ENCODE measurements at regions not wholly inside any gene's neighbourhood (a gene's known extent, or its start where the extent isn't known, plus 50 kb on each side); places are given as distances from the start of the nearest gene placed in this dataset.

DNA sequence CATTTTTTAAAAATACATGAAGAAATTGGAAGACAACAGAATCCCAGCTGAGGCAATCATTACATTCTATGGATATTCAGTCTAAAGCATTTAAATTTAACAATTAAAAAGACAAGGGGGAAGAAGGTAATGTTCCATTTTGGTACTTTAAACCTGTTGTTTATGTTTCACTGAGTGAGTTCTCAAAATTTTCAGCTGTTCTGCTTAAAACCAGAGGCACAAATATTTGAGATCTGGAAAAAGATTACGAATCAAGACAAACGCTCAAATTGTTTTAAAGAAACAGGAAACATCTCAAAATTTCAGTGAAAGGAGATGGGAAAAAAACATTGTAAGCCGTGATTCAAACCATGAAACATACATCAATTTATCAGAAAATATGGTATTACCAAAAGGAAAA, 656.2 kb upstream of the CHAC2 start:
- no peak for DNase-seq (ENCODE audit: low spot score)

- DNase-seq (ENCODE audit: low spot score) = no peak
Measured at GRCh38 chr2:53111004-53111403, 656.6 kb upstream of the CHAC2 start.

- no peak for DNase-seq (ENCODE audit: low spot score)
Measured at GRCh38 chr2:53108246-53108645, 659.4 kb upstream of the CHAC2 start.

DNA sequence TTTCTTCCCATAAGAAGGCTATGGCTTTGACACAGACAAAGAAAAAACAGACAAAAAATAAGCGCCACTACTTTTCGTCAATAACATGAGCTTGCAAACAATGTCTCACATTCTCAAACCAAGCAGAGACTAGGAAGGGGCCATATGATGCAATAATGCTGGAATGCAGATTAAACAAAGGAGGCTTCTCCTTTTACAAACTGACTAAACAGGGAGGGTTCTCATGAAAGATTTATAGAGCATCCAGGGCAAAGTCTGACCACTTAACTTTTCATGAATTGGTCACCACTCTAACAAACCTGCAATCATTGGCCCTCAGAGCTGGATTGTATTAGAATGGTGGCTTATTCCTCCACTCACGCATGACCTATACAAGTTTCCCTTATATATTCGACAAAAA, 663.3 kb upstream of the CHAC2 start:
- peak; percentile 91 for DNase-seq (ENCODE audit: low spot score)

DNA sequence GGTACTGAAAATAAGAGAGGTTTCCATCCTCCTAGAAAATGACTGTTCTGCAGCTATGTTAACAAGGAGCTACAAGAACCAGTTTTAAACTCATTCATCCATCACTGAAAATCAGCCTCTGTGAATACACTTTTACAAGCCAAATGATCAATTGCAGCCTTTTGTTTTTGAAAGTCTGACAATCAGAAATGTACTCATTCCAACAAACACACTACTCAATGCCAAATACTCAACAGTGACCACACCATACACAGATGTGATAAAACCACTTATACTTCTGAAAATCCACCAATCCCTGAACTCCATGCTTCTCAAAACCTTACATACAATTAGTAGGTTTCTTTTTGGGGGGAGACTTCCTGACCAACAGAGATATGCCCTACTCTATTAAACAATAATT, 663.9 kb upstream of the CHAC2 start:
- peak; percentile 4 for DNase-seq (ENCODE audit: low spot score)

- DNase-seq (ENCODE audit: low spot score) = no peak
Measured at GRCh38 chr2:53098696-53099078, 668.9 kb upstream of the CHAC2 start.

GRCh38 chr2:53096351-53096750, 671.3 kb upstream of the CHAC2 start:
- no peak for DNase-seq (ENCODE audit: low spot score)

DNA sequence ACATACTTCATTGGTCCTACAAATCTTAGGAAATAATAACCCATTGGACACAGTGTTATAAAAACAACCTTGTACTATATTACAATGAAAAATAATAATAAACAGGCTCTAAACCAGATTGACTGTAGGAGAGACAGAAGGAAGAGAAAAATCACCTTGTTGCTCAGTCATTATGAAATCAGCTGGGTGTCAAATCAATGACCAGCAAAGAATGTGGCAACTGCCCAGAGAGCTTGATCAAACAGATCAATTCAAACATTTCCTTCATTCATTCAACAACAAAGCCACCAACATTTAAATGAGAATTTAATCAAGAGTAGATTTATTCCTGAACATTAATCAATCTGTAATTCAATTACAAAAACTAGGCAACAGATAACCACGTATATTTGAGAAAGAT, 671.9 kb upstream of the CHAC2 start:
- no peak for DNase-seq (ENCODE audit: low spot score)

- DNase-seq (ENCODE audit: low spot score) = no peak
Measured at GRCh38 chr2:53095227-53095626, 672.4 kb upstream of the CHAC2 start.

DNA sequence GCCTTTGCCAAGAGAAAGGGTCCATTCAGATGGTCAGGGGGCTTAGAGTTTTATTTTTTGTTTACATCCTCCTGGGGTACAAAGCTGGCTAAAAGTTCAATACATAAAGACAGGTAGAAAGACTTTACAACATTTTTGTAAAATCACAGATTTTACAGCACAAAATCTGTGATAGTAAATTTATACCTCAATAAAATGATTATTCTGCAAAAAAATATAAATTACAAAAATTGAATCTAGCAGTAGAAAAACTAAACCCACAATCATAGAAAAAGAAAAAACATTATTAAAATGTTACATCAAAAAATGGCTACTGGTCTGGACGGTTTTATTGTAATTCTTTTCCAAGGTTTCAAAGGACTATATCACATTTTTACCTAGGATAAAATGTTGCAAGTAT, 674.2 kb upstream of the CHAC2 start:
- no peak for DNase-seq (ENCODE audit: low spot score)

- DNase-seq (ENCODE audit: low spot score) = no peak
Measured at GRCh38 chr2:53091183-53091582, 676.4 kb upstream of the CHAC2 start.

DNA sequence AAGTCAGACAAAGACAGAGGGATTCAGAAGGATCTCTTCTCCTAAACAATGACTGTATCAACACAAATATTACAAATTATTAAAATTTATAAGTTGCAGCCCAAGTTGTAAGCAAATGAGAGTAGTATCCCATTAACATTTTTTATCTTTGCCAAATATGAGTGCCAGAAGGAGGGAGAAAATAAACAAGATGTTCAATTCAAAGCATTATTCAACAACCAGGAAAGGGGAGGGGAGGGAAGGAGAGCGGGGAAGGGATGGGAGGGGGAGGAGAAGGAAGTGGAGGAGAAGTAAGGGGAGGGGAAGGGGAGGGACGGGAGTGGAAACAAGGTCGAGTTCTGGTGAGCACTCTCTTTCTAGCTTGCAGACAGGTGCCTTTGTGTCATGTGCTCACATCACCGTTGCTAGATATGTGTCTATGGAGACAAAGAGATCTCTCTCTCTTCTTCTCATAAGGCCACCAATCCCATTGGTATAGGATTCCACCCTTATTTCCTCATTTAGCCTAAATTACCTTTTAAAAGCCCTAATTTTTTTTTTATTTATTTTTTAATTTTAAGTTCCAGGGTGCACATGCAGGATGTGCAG, 679.6 kb upstream of the CHAC2 start:
- DNase-seq (ENCODE audit: low spot score) = no peak

DNA sequence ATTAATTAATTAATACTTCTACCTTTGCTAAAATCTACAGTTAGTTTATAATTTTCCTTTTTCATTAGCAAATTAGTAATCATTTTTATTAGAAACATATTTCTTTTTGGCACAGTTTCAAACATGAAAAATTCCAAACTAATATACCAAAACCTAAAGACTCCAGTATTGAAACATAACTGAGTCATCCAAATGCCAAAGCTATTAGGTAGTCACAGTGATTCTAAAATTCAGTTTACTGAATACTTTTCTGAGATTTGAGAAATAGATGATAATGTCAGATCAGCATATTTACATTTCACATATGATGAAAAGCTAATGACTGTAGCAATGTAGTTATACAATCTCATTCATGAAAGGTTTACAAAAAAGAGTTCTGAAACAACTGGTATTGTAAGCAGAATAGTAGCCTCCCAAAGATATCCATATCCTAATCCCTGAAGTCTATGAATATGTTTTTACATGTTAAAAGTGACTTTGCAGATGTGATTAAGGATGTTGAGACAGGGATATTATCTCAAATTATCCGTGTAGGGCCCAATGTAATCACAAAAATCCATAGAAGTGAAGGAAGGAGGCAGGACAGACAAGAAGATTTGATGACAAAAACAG, 680.2 kb upstream of the CHAC2 start:
- DNase-seq (ENCODE audit: low spot score) = peak; percentile 24

DNA sequence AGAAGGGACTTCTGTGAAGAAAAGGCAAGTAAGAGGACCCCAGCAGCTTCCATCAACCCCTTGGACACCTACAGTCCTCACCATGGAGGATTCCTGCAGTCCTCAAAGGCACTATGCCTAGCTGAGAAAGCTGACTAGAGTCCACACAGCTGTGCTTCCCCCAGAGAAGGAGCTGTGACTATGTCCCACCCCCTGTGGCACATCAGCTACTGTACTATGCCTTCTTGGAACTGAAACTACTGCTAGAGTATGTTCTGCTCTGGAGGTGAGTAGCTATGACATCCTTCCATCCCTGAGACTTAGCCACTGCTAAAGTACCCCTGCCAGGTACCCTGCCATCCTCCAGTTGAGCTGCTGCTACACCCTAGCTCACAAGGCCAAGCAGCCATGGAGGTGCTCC, 690.2 kb upstream of the CHAC2 start:
- DNase-seq (ENCODE audit: low spot score) = no peak

GRCh38 chr2:53075760-53076159, 691.8 kb upstream of the CHAC2 start:
- no peak for DNase-seq (ENCODE audit: low spot score)

DNA sequence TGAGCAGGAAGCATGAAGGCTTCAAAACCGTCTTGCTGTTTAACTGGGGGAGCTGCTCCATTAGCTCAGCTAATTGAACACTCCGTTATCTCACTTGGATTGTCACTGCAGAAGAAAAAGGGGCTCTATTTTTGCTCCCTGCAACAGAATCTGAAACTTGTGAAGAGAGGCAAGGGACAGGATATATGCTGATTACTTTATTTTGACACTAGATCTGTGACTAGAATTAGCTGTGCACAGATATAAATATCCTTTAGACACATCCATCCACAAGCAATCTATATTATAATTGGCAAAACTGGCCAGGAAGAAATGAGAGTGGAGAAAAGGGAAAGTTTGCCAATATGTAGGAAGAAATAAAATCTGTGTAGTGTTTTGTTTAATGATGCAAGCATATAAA, 700.1 kb upstream of the CHAC2 start:
- DNase-seq (ENCODE audit: low spot score) = no peak

DNA sequence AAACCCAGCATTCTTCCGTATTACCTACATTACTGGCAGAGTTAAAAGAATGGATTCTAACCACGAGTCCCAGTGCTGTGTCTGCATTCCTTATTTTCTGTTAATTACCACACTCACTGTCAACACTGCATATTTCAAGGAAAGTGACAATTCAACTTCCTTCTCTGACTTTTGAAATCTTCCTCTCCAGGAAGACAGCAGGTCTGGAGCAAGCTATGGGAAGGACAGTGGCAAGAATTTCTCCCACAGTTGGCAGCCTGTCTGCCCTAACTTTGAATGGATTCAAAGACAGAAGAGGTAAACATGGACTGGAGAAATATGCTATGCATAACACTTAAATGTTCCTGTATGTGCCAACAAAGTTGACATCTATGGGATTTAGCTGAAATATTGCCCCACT, 700.5 kb upstream of the CHAC2 start:
- DNase-seq (ENCODE audit: low spot score) = no peak

DNA sequence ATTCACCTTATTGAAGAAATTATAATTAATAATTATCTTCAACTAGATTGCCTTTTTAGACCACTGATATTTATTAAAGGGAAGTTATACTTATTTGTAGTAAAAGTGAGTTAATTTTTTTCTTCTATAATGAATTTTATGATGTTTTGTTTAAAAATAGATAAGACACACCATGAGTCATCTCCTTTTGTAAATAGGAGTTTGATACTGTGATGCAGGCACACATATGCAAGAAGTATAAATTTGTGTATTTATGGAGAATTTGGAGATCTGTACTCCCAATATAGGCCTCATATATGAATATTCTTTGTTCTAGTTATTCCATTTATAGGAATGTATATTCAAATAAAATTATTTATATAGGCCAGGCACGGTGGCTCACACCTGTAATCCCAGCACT, 703.5 kb upstream of the CHAC2 start:
- DNase-seq (ENCODE audit: low spot score) = no peak

- DNase-seq (ENCODE audit: low spot score) = peak; percentile 8
Measured at GRCh38 chr2:53058526-53058925, 709.1 kb upstream of the CHAC2 start.

GRCh38 chr2:53053937-53054336, 713.7 kb upstream of the CHAC2 start:
- DNase-seq (ENCODE audit: low spot score) = no peak

GRCh38 chr2:53051157-53051556, 716.4 kb upstream of the CHAC2 start:
- no peak for DNase-seq (ENCODE audit: low spot score)

DNA sequence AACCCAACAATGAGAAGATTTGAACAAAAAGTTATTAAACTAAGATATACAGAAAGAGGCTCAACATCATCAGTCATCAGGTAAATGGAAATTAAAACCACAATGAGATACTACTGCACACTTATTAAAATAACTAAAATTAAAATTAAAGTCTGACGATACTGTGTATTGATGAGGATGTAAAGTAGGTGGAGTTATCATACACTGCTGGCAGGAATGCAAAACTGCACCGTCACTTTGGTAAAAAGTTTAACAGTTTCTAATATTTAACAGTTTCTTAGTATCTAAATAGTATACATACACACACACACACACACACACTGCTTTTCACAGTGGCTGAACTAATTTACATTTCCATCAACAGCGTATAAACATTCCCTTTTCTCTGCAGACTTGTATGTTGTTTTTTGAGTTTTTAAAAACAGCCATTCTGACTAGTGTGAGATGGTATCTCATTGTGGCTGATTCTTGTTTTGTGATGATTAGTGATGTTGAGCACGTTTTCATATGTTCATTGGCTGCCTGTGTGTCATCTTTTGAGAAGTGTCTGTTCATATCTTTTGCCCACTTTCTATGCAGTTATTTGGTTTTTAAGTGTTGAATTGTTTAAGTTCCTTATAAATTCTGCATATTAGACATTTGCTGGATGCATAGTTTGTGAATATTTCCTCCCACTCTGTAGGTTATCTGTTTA, 726.9 kb upstream of the CHAC2 start:
- DNase-seq (ENCODE audit: low spot score) = no peak

- DNase-seq (ENCODE audit: low spot score) = peak; percentile 63
Measured at GRCh38 chr2:53036196-53036595, 731.4 kb upstream of the CHAC2 start.

- no peak for DNase-seq (ENCODE audit: low spot score)
Measured at GRCh38 chr2:53035153-53035552, 732.5 kb upstream of the CHAC2 start.
